CD4-positive, alpha-beta T cell (primary cell): ENCODE measurements at regions not wholly inside any gene's neighbourhood (a gene's known extent, or its start where the extent isn't known, plus 50 kb on each side); places are given as distances from the start of the nearest gene placed in this dataset.

Experiments
- ATAC-seq: fragments of 200-7000 bp; cut with Tn5 transposase; one replicate; pipeline ENCODE4 v1.10.0; 2022; ENCODE audit warnings: mild to moderate bottlenecking; ENCODE audit not compliant: poor library complexity
- CTCF ChIA-PET: fragments of 350-600 bp; sonication (Branson Sonifier 250); formaldehyde crosslinking; loops from one replicate; lab custom pipeline; 2021; ENCODE audit warnings: antibody characterized with exemption, inconsistent platforms; lab: Charles Lee
- POLR2A ChIA-PET: fragments of 350-600 bp; sonication (Branson Sonifier 250); formaldehyde crosslinking; loops from one replicate; lab custom pipeline; 2021; ENCODE audit warnings: antibody characterized with exemption, inconsistent platforms; lab: Charles Lee
- DNase-seq, 14 experiments: peaks; one replicate each; pipeline ENCODE4 v3.0.0-alpha.2; 2013 to 2020; ENCODE audit warnings: mixed read lengths in 2 of 14
- H3K27ac ChIP-seq, 2 donors: one replicate each; pipeline versions ENCODE4 v1.5.1 to v1.7.0; 2013; ENCODE audit warnings: low read length in 2 of 2, low read depth in 1 of 2, mild to moderate bottlenecking in 1 of 2
- H3K27me3 ChIP-seq, 2 experiments: 1 replicate in 1 of 2; 2 replicates in 1 of 2; pipeline versions ENCODE4 v1.6.1 to v1.7.0; 2013; ENCODE audit warnings: low read length in 2 of 2, control low read depth in 1 of 2, mild to moderate bottlenecking in 1 of 2, moderate library complexity in 1 of 2; ENCODE audit not compliant: insufficient read depth in 2 of 2, control insufficient read depth in 1 of 2
- H3K36me3 ChIP-seq: one replicate; pipeline ENCODE4 v1.6.1; 2013; ENCODE audit warnings: low read length, control low read depth; ENCODE audit not compliant: insufficient read depth
- H3K4me1 ChIP-seq: one replicate; pipeline ENCODE4 v1.6.1; 2013; ENCODE audit warnings: low read length, control low read depth; ENCODE audit not compliant: insufficient read depth
- H3K4me3 ChIP-seq: one replicate; pipeline ENCODE4 v1.5.1; 2013; ENCODE audit warnings: mild to moderate bottlenecking, low read length, moderate library complexity
- H3K9me3 ChIP-seq, 2 experiments: 1 replicate in 1 of 2; 2 replicates in 1 of 2; pipeline versions ENCODE4 v1.6.1 to v1.7.0; 2013; ENCODE audit warnings: low read length in 2 of 2, mild to moderate bottlenecking in 2 of 2, control low read depth in 1 of 2, moderate library complexity in 1 of 2; ENCODE audit not compliant: control insufficient read depth in 1 of 2, insufficient read depth in 1 of 2
- H3K27ac Mint-ChIP-seq: one replicate; pipeline ENCODE4 v1.8.0; 2020; ENCODE audit warnings: mixed read lengths
- H3K27me3 Mint-ChIP-seq: one replicate; pipeline ENCODE4 v1.8.0; 2021; ENCODE audit warnings: mixed read lengths
- H3K36me3 Mint-ChIP-seq: one replicate; pipeline ENCODE4 v1.8.0; 2021; ENCODE audit warnings: low read depth, mixed read lengths
- H3K4me1 Mint-ChIP-seq: one replicate; pipeline ENCODE4 v1.8.0; 2021; ENCODE audit warnings: low read depth, mixed read lengths
- H3K4me3 Mint-ChIP-seq: one replicate; pipeline ENCODE4 v1.8.0; 2020; ENCODE audit warnings: mild to moderate bottlenecking, mixed read lengths
- H3K9me3 Mint-ChIP-seq: one replicate; pipeline ENCODE4 v1.8.0; 2020; ENCODE audit warnings: mixed read lengths
- intact Hi-C, 2 experiments: fragments of 100-400 bp; cut with DNase I in 1 of 2; cut with micrococcal nuclease in 1 of 2; formaldehyde crosslinking; loops; one replicate each; pipeline versions ENCODE4 v1.15.1 to v1.9.0; 2023 to 2025; cut with DNase I, micrococcal nuclease
- TF ChIP-seq, protein P1 (sequence below): fragments of 200-600 bp; IDR thresholded peaks from one replicate; pipeline ENCODE4 v1.8.0; 2022; ENCODE audit warnings: antibody characterized with exemption, mild to moderate bottlenecking

- Histone ChIP-seq H3K27ac (no peak overlapping the region), H3K4me1 (no peaks in the 10 kb centered on the region), H3K27me3 (no peaks in the 10 kb centered on the region), H3K36me3 (no peaks in the 10 kb centered on the region), H3K4me3 (no peak overlapping the region), H3K9me3 (peaks cover 0 to 8% of the 10 kb centered on the region in 2 experiments)
- no peaks in the 10 kb centered on the region for H3K36me3 Mint-ChIP-seq
- intact Hi-C loops: no loop called here
- no peaks in the 10 kb centered on the region for H3K4me1 Mint-ChIP-seq
- ATAC-seq (no peak), DNase-seq (no peak)
- TF ChIP-seq, protein P1, sequence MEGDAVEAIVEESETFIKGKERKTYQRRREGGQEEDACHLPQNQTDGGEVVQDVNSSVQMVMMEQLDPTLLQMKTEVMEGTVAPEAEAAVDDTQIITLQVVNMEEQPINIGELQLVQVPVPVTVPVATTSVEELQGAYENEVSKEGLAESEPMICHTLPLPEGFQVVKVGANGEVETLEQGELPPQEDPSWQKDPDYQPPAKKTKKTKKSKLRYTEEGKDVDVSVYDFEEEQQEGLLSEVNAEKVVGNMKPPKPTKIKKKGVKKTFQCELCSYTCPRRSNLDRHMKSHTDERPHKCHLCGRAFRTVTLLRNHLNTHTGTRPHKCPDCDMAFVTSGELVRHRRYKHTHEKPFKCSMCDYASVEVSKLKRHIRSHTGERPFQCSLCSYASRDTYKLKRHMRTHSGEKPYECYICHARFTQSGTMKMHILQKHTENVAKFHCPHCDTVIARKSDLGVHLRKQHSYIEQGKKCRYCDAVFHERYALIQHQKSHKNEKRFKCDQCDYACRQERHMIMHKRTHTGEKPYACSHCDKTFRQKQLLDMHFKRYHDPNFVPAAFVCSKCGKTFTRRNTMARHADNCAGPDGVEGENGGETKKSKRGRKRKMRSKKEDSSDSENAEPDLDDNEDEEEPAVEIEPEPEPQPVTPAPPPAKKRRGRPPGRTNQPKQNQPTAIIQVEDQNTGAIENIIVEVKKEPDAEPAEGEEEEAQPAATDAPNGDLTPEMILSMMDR: no peak
- H3K4me3 Mint-ChIP-seq: no peak overlapping the region
- ChIA-PET POLR2A (no interaction called here), CTCF (no interaction called here)
- H3K27me3 Mint-ChIP-seq: no peaks in the 10 kb centered on the region
- H3K27ac Mint-ChIP-seq: no peak overlapping the region
- peaks cover 6% of the 10 kb centered on the region for H3K9me3 Mint-ChIP-seq
Observed at GRCh38 chr4:175035905-175036304, 117.7 kb downstream of the ADAM29 start.

GRCh38 chr4:175048111-175048784 is 130.1 kb downstream of the ADAM29 start:
- H3K9me3 Mint-ChIP-seq: peaks cover 7% of the 10 kb centered on the region
- H3K27me3 Mint-ChIP-seq: no peaks in the 10 kb centered on the region
- no peak for ATAC-seq
- H3K4me1 Mint-ChIP-seq: no peaks in the 10 kb centered on the region
- DNase-seq: no peak
- no peak overlapping the region for H3K27ac Mint-ChIP-seq
- H3K27ac ChIP-seq: no peak overlapping the region
- H3K4me3 ChIP-seq: no peak overlapping the region
- intact Hi-C loops: no loop called here
- H3K36me3 Mint-ChIP-seq: no peaks in the 10 kb centered on the region
- POLR2A ChIA-PET: no interaction called here
- CTCF ChIA-PET: no interaction called here
- H3K9me3 ChIP-seq: peaks cover 0 to 4% of the 10 kb centered on the region in 2 experiments
- no peaks in the 10 kb centered on the region for H3K4me1 ChIP-seq
- no peak overlapping the region for H3K4me3 Mint-ChIP-seq
- TF ChIP-seq, protein P1: no peak
- no peaks in the 10 kb centered on the region for H3K36me3 ChIP-seq
- no peaks in the 10 kb centered on the region for H3K27me3 ChIP-seq

DNA sequence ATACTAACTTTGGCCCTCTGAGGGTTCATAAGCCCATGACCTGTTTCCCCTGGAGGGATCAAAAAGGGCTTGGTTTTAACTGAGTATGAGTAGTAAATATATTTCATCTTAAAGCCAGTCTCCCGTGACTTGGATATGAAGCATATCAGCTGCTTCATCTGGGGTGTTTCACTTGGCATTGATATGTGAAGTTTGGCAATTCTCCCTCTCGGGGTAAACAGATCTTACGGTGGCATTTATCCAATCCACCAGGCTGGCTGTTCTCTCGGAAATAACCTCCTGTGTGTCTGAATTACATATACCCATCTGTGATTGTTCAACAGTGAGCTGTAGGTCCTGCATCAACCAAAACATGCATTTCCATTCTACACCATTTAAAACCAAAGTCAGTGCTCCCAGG is 130.7 kb downstream of the ADAM29 start:
- no peaks in the 10 kb centered on the region for H3K4me1 ChIP-seq
- ChIA-PET CTCF (no interaction called here), POLR2A (no interaction called here)
- Mint-ChIP-seq H3K27me3 (no peaks in the 10 kb centered on the region), H3K4me3 (no peak overlapping the region), H3K27ac (no peak overlapping the region), H3K36me3 (no peaks in the 10 kb centered on the region), H3K9me3 (peaks cover 8% of the 10 kb centered on the region), H3K4me1 (no peaks in the 10 kb centered on the region)
- TF ChIP-seq, protein P1: no peak
- H3K9me3 ChIP-seq: no peaks in the 10 kb centered on the region
- H3K4me3 ChIP-seq: no peak overlapping the region
- DNase-seq (no peak), ATAC-seq (no peak)
- no peak overlapping the region for H3K27ac ChIP-seq
- intact Hi-C loops: no loop called here
- H3K27me3 ChIP-seq: no peaks in the 10 kb centered on the region
- H3K36me3 ChIP-seq: no peaks in the 10 kb centered on the region
